K562 (cell line): ENCODE measurements at regions not wholly inside any gene's neighbourhood (a gene's known extent, or its start where the extent isn't known, plus 50 kb on each side); places are given as distances from the start of the nearest gene placed in this dataset.

ENCODE experiments used
- ATAC-seq: fragments of 200-7000 bp; cut with Tn5 transposase; 3 replicates; pipeline ENCODE4 v1.9.1; 2020; ENCODE audit warnings: moderate library complexity
- BruUV-seq: library from RNA; stranded (reverse); fragments of 400-500 nt; replicated peaks from 2 replicates; lab custom pipeline; 2021; lab: Mats Ljungman, UMichigan
- CTCF ChIA-PET: fragments of 300-600 bp; formaldehyde crosslinking; extraction: SDS; loops from one replicate; lab custom pipeline; 2021; ENCODE audit warnings: low intra/inter-chr PET ratio; lab: Yijun Ruan, JAX
- POLR2A ChIA-PET: fragments of 300-600, 350-650 bp; sonication (Branson Sonifier 250); formaldehyde crosslinking; extraction: SDS; loops from one replicate; lab custom pipeline; 2021; ENCODE audit warnings: antibody characterized with exemption, inconsistent platforms; lab: Yijun Ruan, JAX
- DNase-seq, 4 experiments: peaks; one replicate each; pipeline versions ENCODE4 v3.0.0 to v3.0.0-alpha.2; 2011 to 2018; ENCODE audit warnings: low spot score in 3 of 4, mixed read lengths in 3 of 4; ENCODE audit errors: extremely low read depth in 1 of 4
- FAIRE-seq: peaks from 2 replicates; lab custom pipeline; 2011; peaks lifted over from hg19 to GRCh38; lab: Jason Lieb, UNC
- H2AFZ ChIP-seq: 2 replicates; pipeline ENCODE4 v1.6.0; 2011; ENCODE audit warnings: low read depth, low read length, control low read depth, inconsistent platforms
- H3K27ac ChIP-seq: fragments of 200-600 bp; 3 replicates; pipeline ENCODE4 v1.8.0; 2011; ENCODE audit warnings: low read depth, mild to moderate bottlenecking, control low read depth, inconsistent platforms, low read length, moderate library complexity, mixed read lengths; ENCODE audit errors: extremely low read depth
- H3K27me3 ChIP-seq, 2 experiments: fragments of 300-600 bp in 1 of 2; 2 replicates in 1 of 2; 3 replicates in 1 of 2; pipeline versions ENCODE4 v1.6.0 to v1.8.0; 2011; ENCODE audit warnings: inconsistent platforms in 2 of 2, low read length in 2 of 2, mild to moderate bottlenecking in 1 of 2, mixed read lengths in 1 of 2, moderate library complexity in 1 of 2; ENCODE audit not compliant: control insufficient read depth in 2 of 2, insufficient read depth in 2 of 2
- H3K36me3 ChIP-seq: fragments of 300-600 bp; 3 replicates; pipeline ENCODE4 v1.8.0; 2011; ENCODE audit warnings: mild to moderate bottlenecking, low read length, inconsistent platforms; ENCODE audit not compliant: control insufficient read depth, insufficient read depth
- H3K4me1 ChIP-seq, 2 experiments: fragments of 200-600 bp in 1 of 2; replicated peaks in 1 of 2; 2 replicates in 1 of 2; 3 replicates in 1 of 2; pipeline versions ENCODE4 v1.5.1 to v1.8.0; 2011; ENCODE audit warnings: inconsistent platforms in 2 of 2, low read length in 2 of 2, mild to moderate bottlenecking in 1 of 2, mixed read lengths in 1 of 2, moderate library complexity in 1 of 2; ENCODE audit not compliant: control insufficient read depth in 2 of 2, insufficient read depth in 2 of 2
- H3K4me2 ChIP-seq: 2 replicates; pipeline ENCODE4 v1.6.1; 2011; ENCODE audit warnings: low read length, control low read depth, inconsistent platforms, mixed read lengths; ENCODE audit not compliant: insufficient read depth
- H3K4me3 ChIP-seq: fragments of 200-600 bp; sonication (generic), shearing (Covaris generic); 2 replicates; pipeline ENCODE4 v1.5.1; 2016; ENCODE audit warnings: control low read depth, inconsistent platforms
- H3K79me2 ChIP-seq: fragments of 200-600 bp; 3 replicates; pipeline ENCODE4 v1.8.0; 2011; ENCODE audit warnings: low read length, inconsistent platforms; ENCODE audit not compliant: control insufficient read depth, insufficient read depth
- H3K9ac ChIP-seq, 2 experiments: 2 replicates each; pipeline versions ENCODE4 v1.6.0 to v1.6.1; 2011; ENCODE audit warnings: low read depth in 2 of 2, low read length in 2 of 2, control low read depth in 1 of 2, inconsistent platforms in 1 of 2, mild to moderate bottlenecking in 1 of 2, mixed read lengths in 1 of 2; ENCODE audit not compliant: insufficient read depth in 1 of 2
- H3K9me1 ChIP-seq: one replicate; pipeline ENCODE4 v1.6.0; 2011; ENCODE audit warnings: inconsistent platforms, mild to moderate bottlenecking, low read length, moderate library complexity; ENCODE audit not compliant: control insufficient read depth, insufficient read depth
- H3K9me3 ChIP-seq: replicated peaks from 2 replicates; pipeline ENCODE4 v1.5.1; 2011; ENCODE audit warnings: low read depth, low read length, inconsistent platforms; ENCODE audit not compliant: control insufficient read depth, insufficient read depth
- H4K20me1 ChIP-seq: replicated peaks from 2 replicates; pipeline ENCODE4 v1.6.1; 2011; ENCODE audit warnings: low read length, inconsistent platforms, mixed read lengths; ENCODE audit not compliant: control insufficient read depth, insufficient read depth
- CAMTA2 ChIP-seq: fragments of 250-450 bp; sonication (Bioruptor Pico); conservative IDR thresholded peaks from 2 replicates; pipeline ENCODE4 v1.5.1; 2022
- CC2D1A ChIP-seq: fragments of 450-650 bp; IDR thresholded peaks from 2 replicates; pipeline ENCODE4 v1.6.1; 2017; ENCODE audit warnings: mild to moderate bottlenecking
- RBM14 ChIP-seq: fragments of 200-400 bp; formaldehyde crosslinking; IDR thresholded peaks from 2 replicates; pipeline ENCODE4 v1.6.1; 2018; ENCODE audit warnings: low read depth, mild to moderate bottlenecking, low read length, moderate library complexity, borderline replicate concordance; ENCODE audit not compliant: insufficient read depth
- SMC3 ChIP-seq: conservative IDR thresholded peaks from 2 replicates; pipeline ENCODE4 v1.6.1; 2011; ENCODE audit warnings: low read depth, low read length, improper control_type of control experiment; ENCODE audit not compliant: insufficient read depth
- YY1 ChIP-seq, 3 experiments: IDR thresholded peaks; 2 replicates each; pipeline ENCODE4 v1.6.1; 2011; ENCODE audit warnings: low read length in 2 of 3, mild to moderate bottlenecking in 2 of 3, moderate library complexity in 2 of 3, borderline replicate concordance in 1 of 3, control low read depth in 1 of 3, low read depth in 1 of 3; ENCODE audit not compliant: insufficient read depth in 3 of 3, insufficient replicate concordance in 2 of 3, control insufficient read depth in 1 of 3, insufficient read length in 1 of 3; ENCODE audit errors: extremely low read depth in 1 of 3
- ZNF717 ChIP-seq: fragments of 250-450 bp; sonication (Bioruptor Pico); IDR thresholded peaks from 2 replicates; pipeline ENCODE4 v1.5.0; 2021
- ZNF76 ChIP-seq: fragments of 250-450 bp; sonication (Bioruptor Pico); IDR thresholded peaks from 2 replicates; pipeline ENCODE4 v1.4.0; 2020; ENCODE audit warnings: mild to moderate bottlenecking, moderate library complexity, borderline replicate concordance
- ZSCAN32 ChIP-seq: fragments of 450-650 bp; formaldehyde crosslinking; IDR thresholded peaks from 2 replicates; pipeline ENCODE4 v1.4.0; 2020; ENCODE audit warnings: mild to moderate bottlenecking, moderate library complexity
- in situ Hi-C: fragments of 300-500 bp; cut with MboI; formaldehyde crosslinking; loops from 4 replicates; pipeline ENCODE4 v1.15.0; 2018; ENCODE audit warnings: inconsistent platforms, mixed read lengths
- intact Hi-C: fragments of 100-400 bp; cut with micrococcal nuclease; formaldehyde crosslinking; loops from 2 replicates; pipeline ENCODE4 v1.14.2; 2022
- TF ChIP-seq, protein P1 (sequence below): fragments of 450-650 bp; formaldehyde crosslinking; IDR thresholded peaks from 2 replicates; pipeline ENCODE4 v1.4.0; 2020; ENCODE audit warnings: mild to moderate bottlenecking, moderate library complexity
- TF ChIP-seq, protein P2 (sequence below): fragments of 450-650 bp; formaldehyde crosslinking; IDR thresholded peaks from 2 replicates; pipeline ENCODE4 v1.4.0; 2020; ENCODE audit warnings: mild to moderate bottlenecking, moderate library complexity

DNA sequence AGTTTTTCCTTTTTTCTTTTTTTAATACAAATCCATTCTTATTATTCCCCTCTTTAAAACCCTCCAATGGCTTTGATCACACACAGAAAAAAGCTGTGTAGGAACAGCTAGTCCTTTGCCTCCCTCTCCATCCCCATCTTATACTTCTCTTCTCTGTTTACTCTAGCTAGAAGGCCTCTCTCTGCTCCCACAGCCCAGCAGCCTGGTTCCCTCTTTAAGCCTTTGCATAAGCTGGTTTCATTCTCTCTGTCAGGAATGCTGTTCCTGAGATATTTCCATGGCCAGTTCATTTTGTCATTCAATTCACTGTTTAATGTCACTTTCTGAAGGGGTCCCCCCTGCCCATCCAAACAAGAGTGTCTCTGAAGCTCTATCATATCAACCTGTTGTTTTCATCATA, 143.3 kb upstream of the ST6GALNAC5 start:
- ChIA-PET POLR2A (no interaction called here), CTCF (no interaction called here)
- ATAC-seq (no peak), DNase-seq (no peak)
- H4K20me1 ChIP-seq, result no peaks in the 10 kb centered on the region
- no peak overlapping the region for H3K4me3 ChIP-seq
- no peak overlapping the region for H3K4me2 ChIP-seq
- H3K9me1 ChIP-seq, result no peaks in the 10 kb centered on the region
- no peak for TF ChIP-seq ZSCAN32 (CRISPR knock-in tag)
- TF ChIP-seq SMC3, result no peak
- TF ChIP-seq CC2D1A, result no peak
- no peak for TF ChIP-seq CAMTA2 (CRISPR knock-in tag)
- TF ChIP-seq YY1 (IDR thresholded peaks at IDR 0.05; ENCODE audit: borderline replicate concordance in 1 of 3, control insufficient read depth in 1 of 3, extremely low read depth in 1 of 3, insufficient read depth in 3 of 3, insufficient read length in 1 of 3, insufficient replicate concordance in 2 of 3, low read depth in 1 of 3, low read length in 2 of 3), result no peak
- TF ChIP-seq ZNF76 (CRISPR knock-in tag), result no peak
- TF ChIP-seq RBM14, result no peak
- TF ChIP-seq, protein P1, sequence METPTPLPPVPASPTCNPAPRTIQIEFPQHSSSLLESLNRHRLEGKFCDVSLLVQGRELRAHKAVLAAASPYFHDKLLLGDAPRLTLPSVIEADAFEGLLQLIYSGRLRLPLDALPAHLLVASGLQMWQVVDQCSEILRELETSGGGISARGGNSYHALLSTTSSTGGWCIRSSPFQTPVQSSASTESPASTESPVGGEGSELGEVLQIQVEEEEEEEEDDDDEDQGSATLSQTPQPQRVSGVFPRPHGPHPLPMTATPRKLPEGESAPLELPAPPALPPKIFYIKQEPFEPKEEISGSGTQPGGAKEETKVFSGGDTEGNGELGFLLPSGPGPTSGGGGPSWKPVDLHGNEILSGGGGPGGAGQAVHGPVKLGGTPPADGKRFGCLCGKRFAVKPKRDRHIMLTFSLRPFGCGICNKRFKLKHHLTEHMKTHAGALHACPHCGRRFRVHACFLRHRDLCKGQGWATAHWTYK (CRISPR knock-in tag), result no peak
- TF ChIP-seq, protein P2, sequence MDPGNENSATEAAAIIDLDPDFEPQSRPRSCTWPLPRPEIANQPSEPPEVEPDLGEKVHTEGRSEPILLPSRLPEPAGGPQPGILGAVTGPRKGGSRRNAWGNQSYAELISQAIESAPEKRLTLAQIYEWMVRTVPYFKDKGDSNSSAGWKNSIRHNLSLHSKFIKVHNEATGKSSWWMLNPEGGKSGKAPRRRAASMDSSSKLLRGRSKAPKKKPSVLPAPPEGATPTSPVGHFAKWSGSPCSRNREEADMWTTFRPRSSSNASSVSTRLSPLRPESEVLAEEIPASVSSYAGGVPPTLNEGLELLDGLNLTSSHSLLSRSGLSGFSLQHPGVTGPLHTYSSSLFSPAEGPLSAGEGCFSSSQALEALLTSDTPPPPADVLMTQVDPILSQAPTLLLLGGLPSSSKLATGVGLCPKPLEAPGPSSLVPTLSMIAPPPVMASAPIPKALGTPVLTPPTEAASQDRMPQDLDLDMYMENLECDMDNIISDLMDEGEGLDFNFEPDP (CRISPR knock-in tag), result no peak
- no peak for TF ChIP-seq ZNF717
- TF ChIP-seq, all 486 proteins: peak for 0
- FAIRE-seq, result no peak
- no peaks in the 10 kb centered on the region for H3K4me1 ChIP-seq
- no peak overlapping the region for H3K27ac ChIP-seq
- intact Hi-C loops (no loop called here), in situ Hi-C loops (no loop called here)
- H3K9ac ChIP-seq, result no peak overlapping the region
- no peaks in the 10 kb centered on the region for H3K36me3 ChIP-seq
- H3K79me2 ChIP-seq, result no peaks in the 10 kb centered on the region
- no peaks in the 10 kb centered on the region for H3K27me3 ChIP-seq
- no peaks in the 10 kb centered on the region for H3K9me3 ChIP-seq
- H2AFZ ChIP-seq, result no peak overlapping the region
- no TSS peak for BruUV-seq
